SKM-1 treated with dmso at 0.1 percent for 144 hours (cell line): ENCODE measurements at regions not wholly inside any gene's neighbourhood (a gene's known extent, or its start where the extent isn't known, plus 50 kb on each side); places are given as distances from the start of the nearest gene placed in this dataset.
"Not testable (repeated sequence)": the region's sequence is repeated elsewhere in the genome, so short reads cannot be mapped to it uniquely, and the experiment has no call there.

Experiments
- DNase-seq: peaks from one replicate; lab custom pipeline; 2025; ENCODE audit not compliant: unreplicated experiment; lab: John Stamatoyannopoulos, UW

DNA sequence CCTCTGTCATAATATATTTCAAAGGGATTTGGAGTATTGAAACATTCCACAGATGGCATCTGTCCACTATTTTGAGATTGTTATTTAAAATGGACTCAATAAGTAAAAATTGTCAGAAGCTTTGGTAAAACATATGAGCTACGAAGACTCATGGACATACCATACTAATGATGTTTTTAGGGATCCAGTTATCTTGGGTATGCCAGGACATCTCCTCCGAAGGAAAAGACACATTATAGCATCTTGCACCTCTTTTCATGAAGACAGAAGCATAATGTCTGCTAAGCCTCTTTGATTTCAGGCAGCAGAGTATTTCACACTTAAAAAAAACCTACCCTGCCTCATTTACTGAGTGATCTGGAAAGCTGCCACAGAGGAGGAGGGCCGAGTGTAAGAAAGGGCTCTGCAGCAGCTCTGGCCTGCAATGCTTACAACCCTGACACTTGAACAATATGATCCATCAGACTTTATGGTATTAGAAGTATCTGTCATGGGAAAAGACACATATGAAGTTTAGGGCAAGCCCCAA is 284.8 kb downstream of the TUSC7 start:
- DNase-seq = no peak

DNA sequence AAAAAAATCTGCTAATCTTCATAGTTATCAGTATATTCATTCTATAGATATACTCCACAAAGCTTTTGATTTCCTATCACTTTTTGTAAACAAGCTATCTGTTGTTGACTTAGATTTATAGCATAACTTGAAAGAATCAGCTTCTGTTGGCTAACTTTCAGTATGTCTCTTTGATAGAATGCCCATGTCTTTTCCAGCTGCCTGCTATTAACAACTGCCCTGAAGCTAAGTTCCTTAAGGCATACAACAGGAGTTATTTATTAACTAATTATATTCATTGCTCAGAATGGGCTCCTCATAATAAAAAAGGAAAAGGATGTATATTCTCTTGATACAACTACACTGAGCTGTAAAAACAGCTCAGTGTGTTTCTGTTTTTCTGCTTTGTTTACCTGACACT is 293.9 kb downstream of the TUSC7 start:
- DNase-seq = no peak

DNA sequence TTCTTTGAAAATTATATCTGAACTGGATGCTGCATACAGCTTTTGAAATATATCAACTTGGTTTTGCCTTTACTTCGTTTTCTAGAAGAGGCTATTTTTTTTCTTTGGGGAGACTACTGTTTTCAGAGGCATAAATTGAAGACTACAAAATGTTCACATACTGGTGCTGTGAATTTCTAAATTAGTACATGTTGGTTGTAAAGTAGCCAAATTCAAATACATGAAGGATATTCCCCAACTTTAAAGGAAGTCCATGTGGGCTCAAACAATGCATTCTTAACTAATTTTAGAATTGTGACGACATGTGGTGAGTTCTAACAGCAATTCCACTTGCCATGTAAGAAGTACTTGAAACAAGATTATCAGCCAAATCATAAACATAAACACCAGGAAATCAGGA is 295.7 kb downstream of the TUSC7 start:
- DNase-seq = no peak

DNA sequence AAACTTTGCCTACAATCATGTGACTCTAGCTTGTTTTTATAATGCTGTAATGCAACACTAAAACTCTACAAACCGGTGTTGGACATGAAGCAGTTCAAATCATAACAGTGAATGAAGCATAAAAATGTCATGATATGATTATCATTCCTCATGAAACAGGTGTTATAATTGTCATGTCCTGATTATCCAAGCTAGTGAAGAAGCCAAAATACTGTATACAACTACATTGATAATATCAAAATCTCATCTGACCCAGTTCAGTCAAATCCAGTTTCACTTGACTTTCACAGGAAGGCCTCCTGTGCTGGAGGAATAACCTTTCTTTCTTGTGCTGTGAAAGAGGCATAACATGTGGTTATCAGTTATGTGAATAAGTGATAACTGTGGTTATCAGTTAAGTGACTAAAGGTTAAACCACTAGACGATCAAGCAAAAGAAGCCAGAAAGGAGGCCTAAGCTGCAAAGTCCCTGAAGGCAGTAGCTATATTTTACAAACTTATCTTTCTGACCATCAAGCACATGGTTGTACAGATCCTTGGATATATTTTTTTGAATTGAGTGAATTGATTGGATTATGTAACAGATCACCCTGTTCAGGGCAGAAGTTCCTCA is 296.4 kb downstream of the TUSC7 start:
- DNase-seq = no peak

DNA sequence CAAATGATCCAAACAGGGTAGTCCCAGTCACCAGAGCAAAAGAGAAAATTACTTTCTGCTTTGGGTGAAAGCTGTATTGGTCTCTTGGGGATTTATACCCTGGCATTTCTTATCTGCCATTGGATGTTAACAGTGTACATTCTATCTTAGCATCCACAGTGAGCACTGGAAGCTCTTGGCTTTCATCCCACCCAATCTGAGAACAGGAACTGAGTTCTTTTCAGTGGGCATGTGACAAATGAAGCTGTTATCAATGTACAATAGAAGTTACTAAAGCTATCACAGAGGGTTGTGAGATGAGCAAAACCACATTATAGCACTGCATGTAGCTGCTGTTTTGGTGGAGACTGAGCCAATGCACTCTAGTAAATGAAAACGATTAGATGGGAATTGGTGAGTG is 300.7 kb downstream of the TUSC7 start:
- DNase-seq = no peak

DNA sequence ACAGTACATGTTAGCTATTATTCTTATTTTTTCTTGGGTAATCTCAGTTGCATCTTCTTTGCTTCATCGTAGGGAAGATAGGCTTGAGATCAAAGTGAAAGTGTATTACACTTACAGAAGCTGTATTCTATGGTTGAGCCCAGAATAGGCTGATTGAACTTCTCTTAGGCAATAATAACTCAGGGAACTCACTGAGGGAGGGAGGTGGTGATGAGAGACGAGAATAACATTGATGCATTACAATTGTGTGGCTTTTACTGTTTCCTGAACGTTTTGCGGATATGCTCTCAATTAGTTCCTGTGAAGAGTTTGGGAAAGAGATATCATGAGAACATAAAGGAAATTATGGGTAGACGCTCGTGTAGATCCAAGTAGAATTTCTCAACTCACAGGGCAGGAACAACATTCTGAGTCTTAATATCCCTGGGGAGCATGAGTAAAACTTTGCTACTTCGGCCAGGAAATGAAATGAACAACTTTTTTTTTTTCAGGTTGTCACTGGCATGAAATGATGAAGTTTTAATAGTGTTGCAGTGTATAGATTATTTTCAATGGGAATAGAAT is 302.2 kb downstream of the TUSC7 start:
- DNase-seq = no peak

DNA sequence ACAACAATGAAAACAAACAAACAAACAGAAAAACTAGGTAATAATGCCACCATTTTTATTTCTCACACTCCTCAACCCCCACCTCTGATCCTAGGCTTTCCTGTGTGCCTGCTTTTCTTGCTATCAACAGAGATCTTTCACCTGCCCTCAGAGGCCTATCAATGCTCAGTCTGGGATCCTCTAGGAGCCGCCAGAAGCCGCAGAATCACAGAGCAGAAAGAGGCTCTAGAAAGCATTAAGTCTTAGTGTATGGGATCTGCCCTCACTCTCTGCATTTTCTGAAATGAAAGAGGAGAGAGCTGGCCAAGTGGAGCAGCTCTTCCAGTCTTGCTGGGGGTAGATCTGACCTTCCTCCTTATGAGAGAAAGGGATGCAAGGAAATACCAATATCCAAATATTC is 306.8 kb downstream of the TUSC7 start:
- DNase-seq = no peak

DNA sequence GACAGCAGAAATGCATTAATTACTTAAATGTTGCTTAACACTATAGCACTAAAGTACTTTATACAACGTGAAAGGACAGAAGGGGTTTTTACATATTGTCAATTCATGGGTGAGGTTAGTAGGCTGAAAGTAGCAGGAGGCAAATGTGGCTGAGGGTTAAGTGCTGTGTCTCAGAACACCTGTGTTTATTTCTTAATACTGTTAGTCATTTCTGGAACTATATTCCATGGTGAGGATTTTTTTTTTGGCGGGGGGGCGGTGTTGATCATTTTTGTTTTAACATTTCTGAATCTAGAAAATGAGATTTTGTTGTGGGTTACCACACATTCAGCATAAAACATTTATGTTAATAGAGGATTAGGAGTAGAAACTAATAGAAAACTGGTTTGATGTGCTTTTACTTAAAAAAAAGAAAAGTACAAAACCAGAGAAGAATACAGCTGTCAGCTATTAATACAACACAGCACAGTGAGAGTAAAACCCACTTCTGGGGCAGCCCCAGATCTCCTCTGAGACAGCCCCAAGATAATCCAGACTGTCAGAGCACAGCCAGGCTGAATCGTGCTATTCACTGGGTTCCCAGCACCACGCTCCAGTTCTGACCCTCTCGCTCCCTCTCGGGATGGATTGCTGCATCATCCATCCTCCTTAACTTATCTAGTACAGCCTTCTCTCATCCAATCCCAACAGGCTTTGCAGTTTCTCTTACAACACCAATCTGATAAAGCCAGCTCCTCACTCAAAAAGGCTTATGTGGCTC is 307.7 kb downstream of the TUSC7 start:
- DNase-seq = no peak

DNA sequence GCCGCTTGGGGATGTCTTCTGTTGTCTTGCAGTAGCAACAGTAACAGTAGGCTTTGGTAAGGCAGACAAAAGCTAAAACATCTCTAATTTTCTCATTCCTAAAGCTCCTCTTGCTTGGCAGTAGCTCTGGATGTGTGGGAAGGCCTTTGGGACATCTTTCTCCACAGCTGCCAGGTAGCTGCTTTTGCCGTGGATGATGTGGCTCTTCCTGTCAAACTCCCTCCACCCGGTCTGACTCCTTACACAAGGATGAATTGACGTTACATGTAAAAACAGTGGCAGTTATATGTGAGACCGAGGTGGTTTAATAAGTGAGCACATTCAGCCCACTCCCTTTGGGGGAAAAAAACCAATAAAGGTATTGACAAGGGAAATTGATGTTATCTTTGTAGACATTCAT is 309.1 kb downstream of the TUSC7 start:
- no peak for DNase-seq

DNA sequence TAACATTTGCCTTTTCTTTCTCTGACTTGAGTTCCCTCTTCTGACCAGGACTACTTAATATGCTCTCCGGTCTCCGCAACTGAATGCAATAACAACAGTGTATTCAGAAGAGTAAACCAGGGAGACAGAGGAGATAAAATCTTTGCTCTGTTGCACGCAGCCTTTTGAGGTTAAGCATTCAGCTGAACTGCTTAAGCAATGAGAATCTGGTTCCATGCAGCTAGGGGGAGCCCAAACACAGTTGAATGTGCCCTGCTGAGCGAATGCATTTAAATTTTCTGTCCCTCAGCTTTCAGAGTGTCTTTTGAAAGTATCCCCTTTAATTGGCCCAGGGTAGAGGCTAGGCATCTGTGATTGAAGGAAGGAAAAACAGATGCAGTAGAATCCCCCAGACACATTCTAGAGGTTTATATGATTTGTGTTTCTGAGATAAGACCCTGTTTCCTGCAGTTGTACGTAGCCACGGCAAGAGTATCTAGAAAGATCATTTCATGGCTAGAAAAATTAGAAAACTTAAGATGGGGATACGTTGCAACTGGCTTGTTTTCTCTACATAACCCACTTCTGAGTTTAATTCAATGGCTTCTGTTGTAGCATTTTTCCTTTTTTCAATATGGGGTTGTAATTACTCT is 309.6 kb downstream of the TUSC7 start:
- peak; percentile 35 for DNase-seq

DNA sequence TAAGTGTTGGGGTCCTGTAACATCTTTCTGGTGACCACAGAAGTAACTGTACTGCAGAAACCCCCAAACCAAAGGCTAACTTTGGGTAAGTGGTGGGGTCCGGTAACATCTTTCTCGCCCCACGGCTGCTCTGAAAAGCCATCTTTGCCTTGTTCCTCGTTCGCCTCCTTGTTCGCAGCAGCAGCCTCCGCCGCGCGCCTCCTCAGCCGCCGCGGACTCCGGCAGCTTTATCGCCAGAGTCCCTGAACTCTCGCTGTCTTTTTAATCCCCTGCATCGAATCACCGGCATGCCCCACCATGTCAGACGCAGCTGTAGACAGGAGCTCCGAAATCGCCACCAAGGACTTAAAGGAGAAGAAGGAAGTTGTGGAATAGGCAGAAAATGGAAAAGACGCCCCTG is 316.8 kb downstream of the TUSC7 start:
- no peak for DNase-seq

DNA sequence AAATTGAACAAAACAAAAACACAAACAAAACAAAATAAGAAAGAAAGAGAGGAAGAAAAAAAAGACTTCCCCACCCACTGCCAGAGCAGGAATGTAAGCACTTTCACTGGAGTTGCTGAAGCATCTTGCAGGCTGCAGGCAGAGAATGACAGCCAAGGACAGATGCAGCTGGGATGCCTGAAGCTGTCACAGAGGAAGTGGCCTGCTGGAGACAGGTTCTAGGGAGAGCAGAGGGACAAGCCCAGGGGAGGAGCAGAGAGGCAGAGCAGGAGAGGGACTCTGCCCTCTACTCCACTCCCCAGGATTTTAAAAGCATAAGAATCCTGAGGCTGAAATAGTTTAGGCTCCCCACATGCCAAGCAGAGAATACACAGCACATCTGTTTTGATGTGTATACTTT is 326.2 kb downstream of the TUSC7 start:
- peak; percentile 17 for DNase-seq

DNA sequence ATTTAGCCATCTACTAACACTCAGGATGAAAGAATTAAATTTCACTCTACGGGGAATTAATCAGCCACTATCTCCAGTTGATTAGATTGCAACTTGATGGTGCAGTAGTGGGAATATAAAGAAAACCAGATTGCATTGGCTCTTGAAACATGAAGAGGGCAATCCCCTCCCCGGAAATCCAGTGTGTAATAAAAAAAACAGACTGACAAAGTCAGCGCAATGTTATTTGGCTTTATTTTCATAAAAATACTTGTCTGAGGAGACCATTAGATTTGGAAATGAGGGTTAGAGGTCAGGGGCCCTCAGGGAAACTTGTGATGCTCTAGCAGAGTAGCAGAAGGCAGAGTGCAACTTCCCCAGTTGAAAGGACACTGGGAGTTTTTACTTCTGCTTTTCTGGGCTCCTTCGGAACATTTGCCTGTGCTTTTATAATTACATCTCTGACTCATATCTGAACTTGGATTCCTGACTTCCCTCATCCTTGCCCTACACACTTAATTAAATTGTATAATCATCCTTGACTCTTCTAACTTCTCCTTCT is 326.8 kb downstream of the TUSC7 start:
- peak; percentile 98 for DNase-seq

DNA sequence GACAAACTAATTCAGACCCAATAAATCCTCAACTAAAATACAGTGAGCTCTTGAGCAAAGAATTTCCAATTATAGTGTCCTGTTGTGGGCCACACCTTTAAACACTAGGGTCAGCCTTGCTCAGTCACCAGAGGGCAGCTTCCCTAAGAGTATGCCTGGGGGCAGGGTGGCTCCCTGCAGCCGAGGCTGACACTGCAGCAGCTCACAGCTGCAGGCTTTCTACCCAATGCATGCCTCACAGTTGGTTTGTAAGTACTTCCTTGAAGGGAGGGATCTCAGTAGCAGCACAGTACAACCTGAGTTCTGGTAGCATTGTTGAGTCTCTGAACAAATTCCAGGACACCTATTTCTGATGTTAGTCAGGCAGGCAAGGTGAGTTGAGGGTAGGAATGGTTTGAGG is 335.6 kb downstream of the TUSC7 start:
- DNase-seq = peak; percentile 20

DNA sequence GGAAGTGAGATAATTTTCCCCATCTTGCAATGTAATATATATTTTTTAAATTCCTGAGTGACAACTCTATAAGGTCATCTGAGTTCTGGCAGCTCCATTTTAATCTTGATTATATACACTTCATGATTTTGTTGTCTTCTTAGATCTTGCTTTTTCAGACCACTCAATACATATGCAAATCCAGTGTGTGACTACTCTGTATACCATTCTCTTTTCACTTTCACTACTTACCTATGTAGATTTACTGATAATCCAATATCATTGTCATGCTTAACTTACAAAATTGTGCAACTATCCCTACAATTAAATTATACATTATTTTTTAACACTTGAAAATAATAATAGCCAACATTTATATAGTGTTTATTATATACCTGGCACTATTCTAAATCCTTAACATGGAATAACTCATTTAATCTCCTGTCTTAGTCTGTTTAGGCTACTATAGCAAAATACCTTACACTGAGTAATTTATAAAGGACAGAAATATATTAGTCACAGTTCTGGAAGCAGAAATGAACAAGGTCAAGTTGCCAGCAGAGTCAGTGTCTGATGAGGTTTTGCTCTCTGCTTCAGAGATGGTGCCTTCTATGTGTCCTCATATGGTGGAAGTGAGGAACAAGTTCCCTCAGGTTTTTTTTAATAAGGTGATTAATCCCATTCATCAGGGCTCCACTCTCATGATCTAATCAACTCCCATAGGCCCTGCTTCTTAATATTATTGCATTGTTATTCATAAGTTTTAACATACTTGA is 338.5 kb downstream of the TUSC7 start:
- no peak for DNase-seq

DNA sequence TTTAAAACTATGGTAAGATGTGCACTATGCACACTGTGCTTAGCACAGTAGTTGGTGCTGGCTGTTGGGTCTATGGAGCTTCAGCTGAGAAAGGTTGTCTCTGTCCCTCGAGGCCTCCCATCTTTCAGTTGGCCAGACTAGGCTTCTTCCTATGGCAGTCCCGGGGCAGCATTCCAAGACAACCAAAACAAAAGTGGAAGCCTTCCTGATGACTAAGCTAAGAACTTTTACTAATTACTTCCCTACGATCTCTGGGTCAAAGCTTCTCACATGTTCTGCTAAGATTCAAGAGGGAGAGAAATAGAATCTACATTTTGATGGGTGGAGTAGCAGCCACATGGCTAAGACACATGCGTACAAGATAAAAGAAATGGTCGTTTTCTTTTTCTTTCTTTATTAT is 342.8 kb downstream of the TUSC7 start:
- no peak for DNase-seq

DNA sequence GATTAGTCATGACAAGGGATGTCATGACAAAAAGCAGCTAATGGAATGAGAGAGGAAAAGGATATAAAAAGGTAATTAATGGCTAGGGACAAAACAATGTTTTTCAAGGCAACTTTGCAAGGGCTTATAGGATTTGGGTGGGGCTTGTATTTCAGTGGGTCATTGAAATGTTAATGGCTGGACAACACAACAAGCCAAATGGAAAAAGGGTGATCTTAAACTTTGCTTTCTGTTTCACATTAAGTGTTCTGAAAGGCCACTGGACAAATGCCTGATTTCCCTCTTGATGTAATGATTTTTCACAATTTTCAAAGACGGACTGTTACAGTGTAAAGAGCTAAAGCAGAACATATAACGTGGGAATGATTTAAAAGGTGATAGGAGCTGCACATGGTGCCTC is 345.0 kb downstream of the TUSC7 start:
- DNase-seq = no peak

DNA sequence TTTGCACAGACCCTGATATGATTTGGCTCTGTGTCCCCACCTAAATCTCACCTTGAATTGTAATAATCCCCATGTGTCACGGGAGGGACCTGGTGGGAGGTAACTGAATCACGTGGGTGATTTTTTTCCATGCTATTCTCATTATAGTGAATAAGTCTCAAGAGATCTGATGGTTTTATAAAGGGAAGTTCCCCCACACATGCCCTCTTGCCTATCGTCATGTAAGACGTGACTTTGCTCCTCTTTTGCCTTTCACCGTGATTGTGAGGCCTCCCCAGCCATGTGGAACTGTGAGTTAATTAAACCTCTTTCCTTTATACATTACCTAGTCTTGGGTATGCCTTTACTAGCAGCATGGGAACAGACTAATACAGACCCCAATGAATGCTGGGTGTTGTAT is 347.4 kb downstream of the TUSC7 start:
- not testable (repeated sequence) for DNase-seq

DNA sequence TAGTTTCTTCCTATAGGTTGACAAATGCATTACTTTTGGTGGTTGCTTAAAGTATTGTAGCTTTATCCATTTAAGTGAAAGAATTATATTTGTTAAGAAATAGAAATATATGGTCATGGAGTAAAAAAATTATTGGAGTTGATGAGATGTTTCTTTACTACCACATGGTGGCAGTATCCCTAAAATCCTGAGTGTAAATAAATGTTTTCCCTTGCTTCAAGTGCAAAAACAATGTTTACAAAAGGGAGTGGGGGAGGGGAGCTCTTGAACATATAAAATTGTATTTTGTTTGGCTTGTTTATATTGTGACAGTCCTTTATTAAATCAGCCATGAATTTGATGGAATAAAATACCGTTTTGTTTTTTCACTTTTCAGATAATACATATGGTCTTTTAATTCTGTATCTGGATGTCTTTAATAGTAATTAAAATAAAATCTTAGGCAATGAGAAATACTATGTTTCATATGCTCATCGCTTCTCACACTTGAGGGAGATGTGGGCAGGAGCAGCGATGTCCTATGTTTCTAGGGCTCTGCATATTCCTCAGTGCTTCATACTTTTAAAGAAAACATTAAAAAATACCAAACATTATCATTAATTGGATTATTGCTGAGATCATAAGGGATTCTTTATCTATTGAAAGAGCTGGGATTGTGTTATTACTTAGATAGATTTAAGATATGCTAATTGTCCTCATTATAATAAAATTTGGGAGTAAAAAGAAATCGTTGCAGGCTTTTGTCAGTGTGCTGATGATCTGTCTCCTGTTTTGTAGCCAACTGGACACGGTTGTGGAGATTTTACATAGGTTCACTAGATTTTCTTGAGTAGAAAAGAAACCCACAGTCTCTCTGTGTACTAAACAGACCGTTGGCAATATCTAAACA is 349.7 kb downstream of the TUSC7 start:
- DNase-seq = peak; percentile 11

DNA sequence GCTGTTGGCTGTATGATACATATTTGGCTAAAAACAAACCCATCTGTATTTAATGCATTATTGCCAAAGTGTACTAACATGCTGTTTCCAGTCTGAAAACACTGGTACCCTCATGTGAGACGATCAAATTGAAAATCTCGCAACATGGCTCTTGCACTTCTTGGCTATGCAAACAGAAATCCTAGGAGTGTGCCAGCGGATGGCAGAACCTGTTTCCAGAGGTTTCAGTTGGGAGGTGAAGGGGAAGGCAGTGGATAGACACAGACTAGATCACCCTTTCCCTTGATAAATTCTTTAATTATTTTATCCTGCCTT is 350.3 kb downstream of the TUSC7 start:
- DNase-seq = no peak
